K562 (cell line): ENCODE measurements at regions not wholly inside any gene's neighbourhood (a gene's known extent, or its start where the extent isn't known, plus 50 kb on each side); places are given as distances from the start of the nearest gene placed in this dataset.

Experiments
- ATAC-seq: fragments of 200-7000 bp; cut with Tn5 transposase; 3 replicates; pipeline ENCODE4 v1.9.1; 2020; ENCODE audit warnings: moderate library complexity
- BruUV-seq: library from RNA; stranded (reverse); fragments of 400-500 nt; replicated peaks from 2 replicates; lab custom pipeline; 2021; lab: Mats Ljungman, UMichigan
- CTCF ChIA-PET: fragments of 300-600 bp; formaldehyde crosslinking; extraction: SDS; loops from one replicate; lab custom pipeline; 2021; ENCODE audit warnings: low intra/inter-chr PET ratio; lab: Yijun Ruan, JAX
- POLR2A ChIA-PET: fragments of 300-600, 350-650 bp; sonication (Branson Sonifier 250); formaldehyde crosslinking; extraction: SDS; loops from one replicate; lab custom pipeline; 2021; ENCODE audit warnings: antibody characterized with exemption, inconsistent platforms; lab: Yijun Ruan, JAX
- DNase-seq, 4 experiments: peaks; one replicate each; pipeline versions ENCODE4 v3.0.0 to v3.0.0-alpha.2; 2011 to 2018; ENCODE audit warnings: low spot score in 3 of 4, mixed read lengths in 3 of 4; ENCODE audit errors: extremely low read depth in 1 of 4
- FAIRE-seq: peaks from 2 replicates; lab custom pipeline; 2011; peaks lifted over from hg19 to GRCh38; lab: Jason Lieb, UNC
- H2AFZ ChIP-seq: 2 replicates; pipeline ENCODE4 v1.6.0; 2011; ENCODE audit warnings: low read depth, low read length, control low read depth, inconsistent platforms
- H3K27ac ChIP-seq: fragments of 200-600 bp; 3 replicates; pipeline ENCODE4 v1.8.0; 2011; ENCODE audit warnings: low read depth, mild to moderate bottlenecking, control low read depth, inconsistent platforms, low read length, moderate library complexity, mixed read lengths; ENCODE audit errors: extremely low read depth
- H3K27me3 ChIP-seq, 2 experiments: fragments of 300-600 bp in 1 of 2; 2 replicates in 1 of 2; 3 replicates in 1 of 2; pipeline versions ENCODE4 v1.6.0 to v1.8.0; 2011; ENCODE audit warnings: inconsistent platforms in 2 of 2, low read length in 2 of 2, mild to moderate bottlenecking in 1 of 2, mixed read lengths in 1 of 2, moderate library complexity in 1 of 2; ENCODE audit not compliant: control insufficient read depth in 2 of 2, insufficient read depth in 2 of 2
- H3K36me3 ChIP-seq: fragments of 300-600 bp; 3 replicates; pipeline ENCODE4 v1.8.0; 2011; ENCODE audit warnings: mild to moderate bottlenecking, low read length, inconsistent platforms; ENCODE audit not compliant: control insufficient read depth, insufficient read depth
- H3K4me1 ChIP-seq, 2 experiments: fragments of 200-600 bp in 1 of 2; replicated peaks in 1 of 2; 2 replicates in 1 of 2; 3 replicates in 1 of 2; pipeline versions ENCODE4 v1.5.1 to v1.8.0; 2011; ENCODE audit warnings: inconsistent platforms in 2 of 2, low read length in 2 of 2, mild to moderate bottlenecking in 1 of 2, mixed read lengths in 1 of 2, moderate library complexity in 1 of 2; ENCODE audit not compliant: control insufficient read depth in 2 of 2, insufficient read depth in 2 of 2
- H3K4me2 ChIP-seq: 2 replicates; pipeline ENCODE4 v1.6.1; 2011; ENCODE audit warnings: low read length, control low read depth, inconsistent platforms, mixed read lengths; ENCODE audit not compliant: insufficient read depth
- H3K4me3 ChIP-seq: fragments of 200-600 bp; sonication (generic), shearing (Covaris generic); 2 replicates; pipeline ENCODE4 v1.5.1; 2016; ENCODE audit warnings: control low read depth, inconsistent platforms
- H3K79me2 ChIP-seq: fragments of 200-600 bp; 3 replicates; pipeline ENCODE4 v1.8.0; 2011; ENCODE audit warnings: low read length, inconsistent platforms; ENCODE audit not compliant: control insufficient read depth, insufficient read depth
- H3K9ac ChIP-seq, 2 experiments: 2 replicates each; pipeline versions ENCODE4 v1.6.0 to v1.6.1; 2011; ENCODE audit warnings: low read depth in 2 of 2, low read length in 2 of 2, control low read depth in 1 of 2, inconsistent platforms in 1 of 2, mild to moderate bottlenecking in 1 of 2, mixed read lengths in 1 of 2; ENCODE audit not compliant: insufficient read depth in 1 of 2
- H3K9me1 ChIP-seq: one replicate; pipeline ENCODE4 v1.6.0; 2011; ENCODE audit warnings: inconsistent platforms, mild to moderate bottlenecking, low read length, moderate library complexity; ENCODE audit not compliant: control insufficient read depth, insufficient read depth
- H3K9me3 ChIP-seq: replicated peaks from 2 replicates; pipeline ENCODE4 v1.5.1; 2011; ENCODE audit warnings: low read depth, low read length, inconsistent platforms; ENCODE audit not compliant: control insufficient read depth, insufficient read depth
- H4K20me1 ChIP-seq: replicated peaks from 2 replicates; pipeline ENCODE4 v1.6.1; 2011; ENCODE audit warnings: low read length, inconsistent platforms, mixed read lengths; ENCODE audit not compliant: control insufficient read depth, insufficient read depth
- MAFF ChIP-seq: IDR thresholded peaks from 2 replicates; pipeline ENCODE4 v1.6.1; 2012; ENCODE audit warnings: low read length, improper control_type of control experiment
- MAFG ChIP-seq: fragments of 450-650 bp; conservative IDR thresholded peaks from 2 replicates; pipeline ENCODE4 v1.6.1; 2016; ENCODE audit warnings: missing genetic modification characterization, missing compliant biosample characterization
- MAFK ChIP-seq: IDR thresholded peaks from 2 replicates; pipeline ENCODE4 v1.6.1; 2011; ENCODE audit warnings: low read length, improper control_type of control experiment
- MAZ ChIP-seq, 2 experiments: fragments of 450-650 bp in 1 of 2; sonication (generic) in 1 of 2; formaldehyde crosslinking; IDR thresholded peaks in 1 of 2; conservative IDR thresholded peaks in 1 of 2; 2 replicates each; pipeline versions ENCODE4 v1.4.0 to v1.5.0; 2020; ENCODE audit warnings: mild to moderate bottlenecking in 1 of 2, missing genetic modification reagents in 1 of 2
- MNT ChIP-seq, 2 experiments: fragments of 450-650 bp; conservative IDR thresholded peaks; 2 replicates each; pipeline ENCODE4 v1.6.1; 2017; ENCODE audit warnings: mild to moderate bottlenecking in 2 of 2, moderate library complexity in 2 of 2
- PHF20 ChIP-seq: fragments of 450-650 bp; IDR thresholded peaks from 2 replicates; pipeline ENCODE4 v1.6.1; 2018; ENCODE audit not compliant: partially characterized antibody
- POU5F1 ChIP-seq: fragments of 150-350 bp; IDR thresholded peaks from 2 replicates; pipeline ENCODE4 v1.6.1; 2014; ENCODE audit warnings: borderline replicate concordance, low read length, low read depth, mild to moderate bottlenecking; ENCODE audit not compliant: partially characterized antibody
- PTBP1 ChIP-seq: fragments of 200-400 bp; formaldehyde crosslinking; IDR thresholded peaks from 2 replicates; pipeline ENCODE4 v1.6.1; 2017; ENCODE audit warnings: low read depth, low read length
- ZNF316 ChIP-seq: fragments of 450-650 bp; IDR thresholded peaks from 2 replicates; pipeline ENCODE4 v1.6.1; 2016
- ZNF699 ChIP-seq: fragments of 250-450 bp; sonication (Bioruptor Pico); IDR thresholded peaks from 2 replicates; pipeline ENCODE4 v1.8.0; 2021; ENCODE audit warnings: mild to moderate bottlenecking, moderate library complexity; ENCODE audit not compliant: insufficient replicate concordance
- WGBS: fragments of 100-300 bp; shearing (Covaris generic); methylation state at CpG from one replicate; pipeline ENCODE4 v1.1.6; 2016; ENCODE audit warnings: low coverage, mixed read lengths; ENCODE audit not compliant: insufficient coverage; ENCODE audit errors: missing lambda C conversion rate; 5-methylcytosine and 5-hydroxymethylcytosine counted together
- in situ Hi-C: fragments of 300-500 bp; cut with MboI; formaldehyde crosslinking; loops from 4 replicates; pipeline ENCODE4 v1.15.0; 2018; ENCODE audit warnings: inconsistent platforms, mixed read lengths
- intact Hi-C: fragments of 100-400 bp; cut with micrococcal nuclease; formaldehyde crosslinking; loops from 2 replicates; pipeline ENCODE4 v1.14.2; 2022
- TF ChIP-seq, protein P1 (sequence below): fragments of 150-350 bp; conservative IDR thresholded peaks from 2 replicates; pipeline ENCODE4 v1.6.1; 2014; ENCODE audit warnings: low read length
- TF ChIP-seq, protein P2 (sequence below), 2 experiments: fragments of 250-450 bp in 1 of 2; fragments of 450-650 bp in 1 of 2; sonication (Bioruptor Pico) in 1 of 2; IDR thresholded peaks; 2 replicates each; pipeline versions ENCODE4 v1.6.1 to v1.8.0; 2016 to 2021; ENCODE audit warnings: mild to moderate bottlenecking in 2 of 2, moderate library complexity in 2 of 2, missing compliant biosample characterization in 1 of 2, missing genetic modification characterization in 1 of 2
- TF ChIP-seq, protein P3 (sequence below): fragments of 450-650 bp; IDR thresholded peaks from 2 replicates; pipeline ENCODE4 v1.6.1; 2016; ENCODE audit warnings: missing biosample characterization, missing genetic modification characterization

DNA sequence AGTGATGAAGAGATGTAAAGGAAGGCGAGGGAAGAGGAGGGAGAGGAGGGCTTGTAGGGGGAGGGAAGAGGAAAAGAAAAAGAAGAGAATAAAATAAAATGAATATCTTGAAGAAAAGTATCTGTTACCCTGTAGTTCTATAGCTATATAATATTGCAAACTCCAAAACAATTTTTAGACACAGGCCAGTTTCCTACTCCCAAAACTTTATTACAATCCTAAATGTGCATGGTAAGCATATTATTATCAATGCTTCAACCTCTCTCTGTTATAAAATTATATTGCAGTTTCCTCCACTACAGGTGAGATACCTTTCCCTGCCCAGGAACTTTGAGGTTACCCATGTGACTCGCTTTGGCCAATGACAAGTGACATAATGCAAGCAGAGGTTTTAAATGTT, 1351.6 kb upstream of the NRXN1 start:
- DNase-seq = no peak
- no peak for TF ChIP-seq PTBP1
- TF ChIP-seq ZNF699 (CRISPR knock-in tag) = no peak
- TF ChIP-seq, protein P1, sequence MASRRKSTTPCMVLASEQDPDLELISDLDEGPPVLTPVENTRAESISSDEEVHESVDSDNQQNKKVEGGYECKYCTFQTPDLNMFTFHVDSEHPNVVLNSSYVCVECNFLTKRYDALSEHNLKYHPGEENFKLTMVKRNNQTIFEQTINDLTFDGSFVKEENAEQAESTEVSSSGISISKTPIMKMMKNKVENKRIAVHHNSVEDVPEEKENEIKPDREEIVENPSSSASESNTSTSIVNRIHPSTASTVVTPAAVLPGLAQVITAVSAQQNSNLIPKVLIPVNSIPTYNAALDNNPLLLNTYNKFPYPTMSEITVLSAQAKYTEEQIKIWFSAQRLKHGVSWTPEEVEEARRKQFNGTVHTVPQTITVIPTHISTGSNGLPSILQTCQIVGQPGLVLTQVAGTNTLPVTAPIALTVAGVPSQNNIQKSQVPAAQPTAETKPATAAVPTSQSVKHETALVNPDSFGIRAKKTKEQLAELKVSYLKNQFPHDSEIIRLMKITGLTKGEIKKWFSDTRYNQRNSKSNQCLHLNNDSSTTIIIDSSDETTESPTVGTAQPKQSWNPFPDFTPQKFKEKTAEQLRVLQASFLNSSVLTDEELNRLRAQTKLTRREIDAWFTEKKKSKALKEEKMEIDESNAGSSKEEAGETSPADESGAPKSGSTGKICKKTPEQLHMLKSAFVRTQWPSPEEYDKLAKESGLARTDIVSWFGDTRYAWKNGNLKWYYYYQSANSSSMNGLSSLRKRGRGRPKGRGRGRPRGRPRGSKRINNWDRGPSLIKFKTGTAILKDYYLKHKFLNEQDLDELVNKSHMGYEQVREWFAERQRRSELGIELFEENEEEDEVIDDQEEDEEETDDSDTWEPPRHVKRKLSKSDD = no peak
- TF ChIP-seq MAFG = 0 out of 2 replicates have a peak, but pooled peaks have one; percentile 19
- TF ChIP-seq POU5F1 = no peak
- 0 out of 2 replicates have a peak, but pooled peaks have one; percentile 14 for TF ChIP-seq MAFF
- peak; percentile 46 for TF ChIP-seq ZNF316
- no peak for TF ChIP-seq PHF20
- TF ChIP-seq, protein P2, sequence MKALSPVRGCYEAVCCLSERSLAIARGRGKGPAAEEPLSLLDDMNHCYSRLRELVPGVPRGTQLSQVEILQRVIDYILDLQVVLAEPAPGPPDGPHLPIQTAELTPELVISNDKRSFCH (CRISPR knock-in tag; IDR thresholded peaks at IDR 0.05) = no peak
- TF ChIP-seq, protein P2 (tag; IDR thresholded peaks at IDR 0.05) = no peak
- peak; percentile 24; the same call in 1 of the 2 replicates for TF ChIP-seq MAFK
- TF ChIP-seq MAZ (CRISPR knock-in tag; conservative IDR thresholded peaks at IDR 0.05 in 1 of 2, IDR thresholded peaks at IDR 0.05 in 1 of 2) = no peak
- TF ChIP-seq, protein P3, sequence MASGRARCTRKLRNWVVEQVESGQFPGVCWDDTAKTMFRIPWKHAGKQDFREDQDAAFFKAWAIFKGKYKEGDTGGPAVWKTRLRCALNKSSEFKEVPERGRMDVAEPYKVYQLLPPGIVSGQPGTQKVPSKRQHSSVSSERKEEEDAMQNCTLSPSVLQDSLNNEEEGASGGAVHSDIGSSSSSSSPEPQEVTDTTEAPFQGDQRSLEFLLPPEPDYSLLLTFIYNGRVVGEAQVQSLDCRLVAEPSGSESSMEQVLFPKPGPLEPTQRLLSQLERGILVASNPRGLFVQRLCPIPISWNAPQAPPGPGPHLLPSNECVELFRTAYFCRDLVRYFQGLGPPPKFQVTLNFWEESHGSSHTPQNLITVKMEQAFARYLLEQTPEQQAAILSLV (tag) = no peak
- TF ChIP-seq MNT (conservative IDR thresholded peaks at IDR 0.05) = no peak
- in situ Hi-C loops = no loop called here

More for the DNA sequence above, 1351.6 kb upstream of the NRXN1 start:
- H3K9me1 ChIP-seq = no peaks in the 10 kb centered on the region
- intact Hi-C loops = no loop called here
- WGBS = 0% methylated on average over 1 of the region's 2 CpGs
- no peak overlapping the region for H3K27ac ChIP-seq
- H3K9ac ChIP-seq = no peak overlapping the region
- H3K4me2 ChIP-seq = no peak overlapping the region
- BruUV-seq = no TSS peak
- H3K4me1 ChIP-seq = no peaks in the 10 kb centered on the region
- H3K9me3 ChIP-seq = no peaks in the 10 kb centered on the region
- H3K79me2 ChIP-seq = no peaks in the 10 kb centered on the region
- no peaks in the 10 kb centered on the region for H3K36me3 ChIP-seq
- no peak overlapping the region for H3K4me3 ChIP-seq
- CTCF ChIA-PET = no interaction called here
- POLR2A ChIA-PET = no interaction called here
- H3K27me3 ChIP-seq = no peaks in the 10 kb centered on the region
- H2AFZ ChIP-seq = no peak overlapping the region
- FAIRE-seq = no peak
- no peak for ATAC-seq
- H4K20me1 ChIP-seq = no peaks in the 10 kb centered on the region
